ENCODE measurements at regions not wholly inside any gene's neighbourhood (a gene's known extent, or its start where the extent isn't known, plus 50 kb on each side); places are given as distances from the start of the nearest gene placed in this dataset.

DNA sequence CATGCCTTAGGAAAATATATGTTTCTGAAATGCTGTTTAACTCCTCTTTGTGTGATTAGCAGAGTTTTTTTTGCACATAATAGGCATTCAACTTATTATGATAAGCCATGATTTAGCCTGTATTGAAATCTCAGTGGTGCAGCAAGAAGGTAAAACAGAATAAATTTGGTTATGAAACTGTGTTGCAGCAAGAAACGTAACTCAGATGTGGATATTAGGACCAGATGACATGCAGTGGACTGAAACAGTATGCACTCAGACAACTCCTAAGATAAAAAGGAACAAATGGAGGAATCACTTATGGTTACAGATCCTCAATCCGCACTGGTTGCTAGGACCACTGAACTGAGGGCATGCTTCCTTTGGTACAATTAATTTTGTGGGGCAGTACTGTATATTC is 254.2 kb upstream of the HSF2 start:
- Histone ChIP-seq H4K20me1 (ENCODE audit: insufficient read depth, low read length) (no peaks in the 10 kb centered on the region), H3K27ac (ENCODE audit: low read depth, low read length, poor library complexity, severe bottlenecking) (no peak overlapping the region), H2AFZ (ENCODE audit: low read length) (no peak overlapping the region), H3F3A (ENCODE audit: insufficient read depth, low read length) (no peaks in the 10 kb centered on the region), H3K4me3 (ENCODE audit: low read depth, low read length, poor library complexity, severe bottlenecking) (no peak overlapping the region), H3K79me2 (ENCODE audit: insufficient read depth, low read length) (no peaks in the 10 kb centered on the region), H3K9me2 (ENCODE audit: low read depth, low read length) (no peaks in the 10 kb centered on the region), H3K4me2 (ENCODE audit: low read length) (no peak overlapping the region), H3K9ac (ENCODE audit: low read length) (no peak overlapping the region), H3K9me3 (ENCODE audit: low read length) (no peaks in the 10 kb centered on the region), H3K36me3 (ENCODE audit: insufficient read depth, low read length) (no peaks in the 10 kb centered on the region), H3K27me3 (ENCODE audit: insufficient read depth, low read length) (no peaks in the 10 kb centered on the region), H3K4me1 (ENCODE audit: insufficient read depth, low read length, severe bottlenecking) (no peaks in the 10 kb centered on the region)
- TF ChIP-seq, protein P1, sequence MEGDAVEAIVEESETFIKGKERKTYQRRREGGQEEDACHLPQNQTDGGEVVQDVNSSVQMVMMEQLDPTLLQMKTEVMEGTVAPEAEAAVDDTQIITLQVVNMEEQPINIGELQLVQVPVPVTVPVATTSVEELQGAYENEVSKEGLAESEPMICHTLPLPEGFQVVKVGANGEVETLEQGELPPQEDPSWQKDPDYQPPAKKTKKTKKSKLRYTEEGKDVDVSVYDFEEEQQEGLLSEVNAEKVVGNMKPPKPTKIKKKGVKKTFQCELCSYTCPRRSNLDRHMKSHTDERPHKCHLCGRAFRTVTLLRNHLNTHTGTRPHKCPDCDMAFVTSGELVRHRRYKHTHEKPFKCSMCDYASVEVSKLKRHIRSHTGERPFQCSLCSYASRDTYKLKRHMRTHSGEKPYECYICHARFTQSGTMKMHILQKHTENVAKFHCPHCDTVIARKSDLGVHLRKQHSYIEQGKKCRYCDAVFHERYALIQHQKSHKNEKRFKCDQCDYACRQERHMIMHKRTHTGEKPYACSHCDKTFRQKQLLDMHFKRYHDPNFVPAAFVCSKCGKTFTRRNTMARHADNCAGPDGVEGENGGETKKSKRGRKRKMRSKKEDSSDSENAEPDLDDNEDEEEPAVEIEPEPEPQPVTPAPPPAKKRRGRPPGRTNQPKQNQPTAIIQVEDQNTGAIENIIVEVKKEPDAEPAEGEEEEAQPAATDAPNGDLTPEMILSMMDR (IDR thresholded peaks at IDR 0.05; ENCODE audit: low read length), result no peak
- TF ChIP-seq EZH2 (IDR thresholded peaks at IDR 0.05; ENCODE audit: borderline replicate concordance, low read length), result no peak

GRCh38 chr6:122145741-122146240 is 253.7 kb upstream of the HSF2 start:
- Histone ChIP-seq H4K20me1 (ENCODE audit: insufficient read depth, low read length) (no peaks in the 10 kb centered on the region), H3K27ac (ENCODE audit: low read depth, low read length, poor library complexity, severe bottlenecking) (no peak overlapping the region), H3K79me2 (ENCODE audit: insufficient read depth, low read length) (no peaks in the 10 kb centered on the region), H3K4me1 (ENCODE audit: insufficient read depth, low read length, severe bottlenecking) (no peaks in the 10 kb centered on the region), H2AFZ (ENCODE audit: low read length) (no peak overlapping the region), H3K9me3 (ENCODE audit: low read length) (no peaks in the 10 kb centered on the region), H3F3A (ENCODE audit: insufficient read depth, low read length) (no peaks in the 10 kb centered on the region), H3K9ac (ENCODE audit: low read length) (no peak overlapping the region), H3K36me3 (ENCODE audit: insufficient read depth, low read length) (no peaks in the 10 kb centered on the region), H3K4me3 (ENCODE audit: low read depth, low read length, poor library complexity, severe bottlenecking) (no peak overlapping the region), H3K27me3 (ENCODE audit: insufficient read depth, low read length) (no peaks in the 10 kb centered on the region), H3K4me2 (ENCODE audit: low read length) (no peak overlapping the region), H3K9me2 (ENCODE audit: low read depth, low read length) (no peaks in the 10 kb centered on the region)
- no peak for TF ChIP-seq EZH2 (IDR thresholded peaks at IDR 0.05; ENCODE audit: borderline replicate concordance, low read length)
- TF ChIP-seq, protein P1 (IDR thresholded peaks at IDR 0.05; ENCODE audit: low read length), result no peak

DNA sequence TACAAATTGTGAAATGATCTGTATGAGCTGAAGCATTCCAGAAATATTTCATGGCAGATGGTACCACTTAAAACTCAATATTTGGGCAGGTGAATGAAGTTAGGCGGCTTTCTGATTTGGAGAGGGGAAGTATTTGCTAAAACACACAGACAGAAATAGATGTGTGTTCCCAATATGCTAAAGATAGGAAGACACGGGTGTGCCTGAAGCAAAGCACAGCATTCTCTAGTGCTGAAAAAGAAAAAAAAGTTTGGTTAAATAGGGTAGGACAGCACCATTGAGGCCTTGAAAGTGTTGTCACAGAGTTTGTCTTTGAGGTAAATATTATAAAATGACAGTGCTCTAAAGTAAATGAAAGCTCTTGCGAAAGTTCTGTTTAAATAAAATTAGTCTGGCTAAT is 252.2 kb upstream of the HSF2 start:
- Histone ChIP-seq H3K9me3 (ENCODE audit: low read length) (no peaks in the 10 kb centered on the region), H3K9ac (ENCODE audit: low read length) (no peak overlapping the region), H3K4me2 (ENCODE audit: low read length) (no peak overlapping the region), H3K9me2 (ENCODE audit: low read depth, low read length) (no peaks in the 10 kb centered on the region), H3K36me3 (ENCODE audit: insufficient read depth, low read length) (no peaks in the 10 kb centered on the region), H2AFZ (ENCODE audit: low read length) (no peak overlapping the region), H3K4me3 (ENCODE audit: low read depth, low read length, poor library complexity, severe bottlenecking) (no peak overlapping the region), H3K27me3 (ENCODE audit: insufficient read depth, low read length) (no peaks in the 10 kb centered on the region), H4K20me1 (ENCODE audit: insufficient read depth, low read length) (no peaks in the 10 kb centered on the region), H3K27ac (ENCODE audit: low read depth, low read length, poor library complexity, severe bottlenecking) (no peak overlapping the region), H3K79me2 (ENCODE audit: insufficient read depth, low read length) (no peaks in the 10 kb centered on the region), H3K4me1 (ENCODE audit: insufficient read depth, low read length, severe bottlenecking) (no peaks in the 10 kb centered on the region), H3F3A (ENCODE audit: insufficient read depth, low read length) (no peaks in the 10 kb centered on the region)
- TF ChIP-seq EZH2 (IDR thresholded peaks at IDR 0.05; ENCODE audit: borderline replicate concordance, low read length), result no peak
- TF ChIP-seq, protein P1 (IDR thresholded peaks at IDR 0.05; ENCODE audit: low read length), result no peak

Measured in OCI-LY1 (cell line).